HG02840 (cell line): ENCODE measurements at regions not wholly inside any gene's neighbourhood (a gene's known extent, or its start where the extent isn't known, plus 50 kb on each side); places are given as distances from the start of the nearest gene placed in this dataset.

Source experiments
- ATAC-seq: cut with Tn5 transposase; IDR thresholded peaks from one replicate; pipeline ENCODE4 v1.9.1; 2021; ENCODE audit warnings: mild to moderate bottlenecking, moderate library complexity, moderate number of reproducible peaks; ENCODE audit not compliant: unreplicated experiment, low FRiP score

- no peak for ATAC-seq
Measured at GRCh38 chr1:98222706-98223105, 301.9 kb upstream of the DPYD start.

- ATAC-seq = no peak
Measured at GRCh38 chr1:98221923-98222322, 301.1 kb upstream of the DPYD start.

GRCh38 chr1:98217601-98218000 lies 296.8 kb upstream of the DPYD start:
- ATAC-seq = no peak

- no peak for ATAC-seq
Measured at GRCh38 chr1:98216304-98216703, 295.5 kb upstream of the DPYD start.

- ATAC-seq = no peak
Measured at GRCh38 chr1:98211271-98211845, 290.5 kb upstream of the DPYD start.

- ATAC-seq = no peak
Measured at GRCh38 chr1:98210563-98210962, 289.7 kb upstream of the DPYD start.

- no peak for ATAC-seq
Measured at GRCh38 chr1:98210064-98210463, 289.2 kb upstream of the DPYD start.

GRCh38 chr1:98205291-98206017 lies 284.6 kb upstream of the DPYD start:
- no peak for ATAC-seq

GRCh38 chr1:98203466-98203865 lies 282.6 kb upstream of the DPYD start:
- ATAC-seq = no peak

GRCh38 chr1:98201666-98202081 lies 280.8 kb upstream of the DPYD start:
- ATAC-seq = no peak

- ATAC-seq = no peak
Measured at GRCh38 chr1:98197356-98197755, 276.5 kb upstream of the DPYD start.

GRCh38 chr1:98196012-98196411 lies 275.2 kb upstream of the DPYD start:
- ATAC-seq = no peak

GRCh38 chr1:98188774-98189173 lies 267.9 kb upstream of the DPYD start:
- no peak for ATAC-seq

GRCh38 chr1:98184856-98185255 lies 264.0 kb upstream of the DPYD start:
- ATAC-seq = no peak

GRCh38 chr1:98181036-98181764 lies 260.4 kb upstream of the DPYD start:
- ATAC-seq = no peak

GRCh38 chr1:98179151-98179773 lies 258.4 kb upstream of the DPYD start:
- ATAC-seq = no peak

GRCh38 chr1:98177751-98178150 lies 256.9 kb upstream of the DPYD start:
- no peak for ATAC-seq

GRCh38 chr1:98176936-98177335 lies 256.1 kb upstream of the DPYD start:
- no peak for ATAC-seq

GRCh38 chr1:98176414-98176813 lies 255.6 kb upstream of the DPYD start:
- no peak for ATAC-seq

GRCh38 chr1:98172578-98172977 lies 251.7 kb upstream of the DPYD start:
- no peak for ATAC-seq

GRCh38 chr1:98172022-98172421 lies 251.2 kb upstream of the DPYD start:
- ATAC-seq = no peak
